HCT116 (cell line): ENCODE measurements at regions not wholly inside any gene's neighbourhood (a gene's known extent, or its start where the extent isn't known, plus 50 kb on each side); places are given as distances from the start of the nearest gene placed in this dataset.

ENCODE experiments used
- ATAC-seq: fragments of 200-7000 bp; cut with Tn5 transposase; 2 replicates; pipeline ENCODE4 v1.9.1; 2020; ENCODE audit warnings: mild to moderate bottlenecking, moderate library complexity
- BruUV-seq: library from RNA; stranded (reverse); fragments of 400-500 nt; replicated peaks from 2 replicates; lab custom pipeline; 2021; lab: Mats Ljungman, UMichigan
- CTCF ChIA-PET: fragments of 300-600 bp; sonication (Branson Sonifier 250); formaldehyde crosslinking; loops from one replicate; lab custom pipeline; 2021; ENCODE audit warnings: antibody characterized with exemption; lab: Charles Lee
- POLR2A ChIA-PET: fragments of 300-600, 350-600 bp; sonication (Branson Sonifier 250); formaldehyde crosslinking; loops from one replicate; lab custom pipeline; 2021; ENCODE audit warnings: antibody characterized with exemption; lab: Charles Lee
- RAD21 ChIA-PET, 2 experiments: fragments of 300-600 bp; sonication (Branson Sonifier 250); formaldehyde crosslinking; loops; one replicate each; lab custom pipeline; 2023; ENCODE audit warnings: low total read pairs in 2 of 2; ENCODE audit not compliant: uncharacterized antibody in 2 of 2, unreplicated experiment in 2 of 2, low non-redundant PET in 1 of 2; lab: Charles Lee
- DNase-seq: peaks from one replicate; pipeline ENCODE4 v3.0.0-alpha.2; 2010; ENCODE audit warnings: low read depth, low spot score
- H2AFZ ChIP-seq: fragments of 200-600 bp; shearing (Covaris generic), sonication (generic); 2 replicates; pipeline ENCODE4 v1.6.1; 2017; ENCODE audit warnings: low read depth, mixed run types, mixed read lengths, antibody characterized with exemption, low read length; ENCODE audit not compliant: poor library complexity, severe bottlenecking
- H3K27ac ChIP-seq: 2 replicates; pipeline ENCODE4 v1.5.1; 2012; ENCODE audit warnings: low read depth, low read length
- H3K27me3 ChIP-seq: fragments of 200-600 bp; sonication (generic); 2 replicates; pipeline ENCODE4 v1.6.1; 2016; ENCODE audit warnings: mixed run types, low read length, mixed read lengths; ENCODE audit not compliant: insufficient read depth
- H3K36me3 ChIP-seq, 2 experiments: fragments of 200-500 bp in 1 of 2; fragments of 200-600 bp in 1 of 2; sonication (Bioruptor generic) in 1 of 2; sonication (generic) in 1 of 2; 2 replicates each; pipeline versions ENCODE4 v1.5.1 to v1.6.1; 2014 to 2016; ENCODE audit warnings: low read length in 2 of 2, inconsistent platforms in 1 of 2, mixed read lengths in 1 of 2, mixed run types in 1 of 2; ENCODE audit not compliant: insufficient read depth in 2 of 2, control insufficient read depth in 1 of 2
- H3K4me1 ChIP-seq, 2 experiments: fragments of 200-600 bp in 1 of 2; sonication (generic) in 1 of 2; 2 replicates each; pipeline versions ENCODE4 v1.5.1 to v1.6.1; 2012 to 2017; ENCODE audit warnings: low read length in 2 of 2, inconsistent platforms in 1 of 2, mild to moderate bottlenecking in 1 of 2, mixed read lengths in 1 of 2, mixed run types in 1 of 2, moderate library complexity in 1 of 2; ENCODE audit not compliant: insufficient read depth in 2 of 2, control insufficient read depth in 1 of 2
- H3K4me2 ChIP-seq: fragments of 200-600 bp; sonication (generic); 2 replicates; pipeline ENCODE4 v1.6.1; 2017; ENCODE audit warnings: mixed run types, low read length, mixed read lengths
- H3K4me3 ChIP-seq, 2 experiments: fragments of 200-600 bp in 1 of 2; sonication (generic) in 1 of 2; replicated peaks in 1 of 2; 2 replicates each; pipeline ENCODE4 v1.5.1; 2011 to 2016; ENCODE audit warnings: low read length in 2 of 2, control low read depth in 1 of 2, low read depth in 1 of 2, mild to moderate bottlenecking in 1 of 2, mixed read lengths in 1 of 2, mixed run types in 1 of 2
- H3K79me2 ChIP-seq: fragments of 200-600 bp; sonication (generic); 2 replicates; pipeline ENCODE4 v1.6.1; 2017; ENCODE audit warnings: mild to moderate bottlenecking, mixed run types, low read length, moderate library complexity, mixed read lengths; ENCODE audit not compliant: insufficient read depth
- H3K9ac ChIP-seq: fragments of 200-600 bp; sonication (generic); 2 replicates; pipeline ENCODE4 v1.6.1; 2016; ENCODE audit warnings: low read length, mixed read lengths
- H3K9me2 ChIP-seq: fragments of 200-600 bp; sonication (generic), shearing (Covaris generic); 2 replicates; pipeline ENCODE4 v1.6.1; 2017; ENCODE audit warnings: mixed run types, mild to moderate bottlenecking, moderate library complexity; ENCODE audit not compliant: insufficient read depth
- H3K9me3 ChIP-seq, 2 experiments: fragments of 200-500 bp in 1 of 2; fragments of 200-600 bp in 1 of 2; sonication (Bioruptor generic) in 1 of 2; sonication (generic) in 1 of 2; 2 replicates each; pipeline ENCODE4 v1.6.1; 2014 to 2017; ENCODE audit warnings: low read length in 2 of 2, mixed read lengths in 2 of 2, inconsistent platforms in 1 of 2, low read depth in 1 of 2, mild to moderate bottlenecking in 1 of 2, mixed run types in 1 of 2, moderate library complexity in 1 of 2; ENCODE audit not compliant: control insufficient read depth in 1 of 2, insufficient read depth in 1 of 2
- H4K20me1 ChIP-seq: fragments of 200-600 bp; sonication (generic), shearing (Covaris generic); 2 replicates; pipeline ENCODE4 v1.6.1; 2017; ENCODE audit warnings: mixed run types, mild to moderate bottlenecking, moderate library complexity; ENCODE audit not compliant: insufficient read depth
- ATF3 ChIP-seq: IDR thresholded peaks from 2 replicates; pipeline ENCODE4 v1.6.1; 2012
- CTCF ChIP-seq, 3 experiments: fragments of 200-600 bp in 1 of 3; sonication (generic) in 1 of 3; IDR thresholded peaks in 2 of 3; conservative IDR thresholded peaks in 1 of 3; 2 replicates each; pipeline ENCODE4 v1.5.1; 2012 to 2017; ENCODE audit warnings: low read depth in 2 of 3, low read length in 2 of 3, antibody characterized with exemption in 1 of 3, borderline replicate concordance in 1 of 3, control low read depth in 1 of 3, mild to moderate bottlenecking in 1 of 3, mixed read lengths in 1 of 3, mixed run types in 1 of 3, moderate library complexity in 1 of 3; ENCODE audit not compliant: insufficient read depth in 1 of 3
- EZH2 ChIP-seq: fragments of 200-600 bp; sonication (generic); IDR thresholded peaks from 2 replicates; pipeline ENCODE4 v1.6.1; 2017; ENCODE audit warnings: antibody characterized with exemption, mixed run types
- EZH2phosphoT487 ChIP-seq: fragments of 200-600 bp; IDR thresholded peaks from 2 replicates; pipeline ENCODE4 v1.6.1; 2018; ENCODE audit warnings: antibody characterized with exemption, borderline replicate concordance
- FOSL1 ChIP-seq: IDR thresholded peaks from 2 replicates; pipeline ENCODE4 v1.6.1; 2012; ENCODE audit warnings: low read depth
- MAX ChIP-seq: IDR thresholded peaks from 2 replicates; pipeline ENCODE4 v1.6.1; 2012
- POLR2A ChIP-seq: IDR thresholded peaks from 2 replicates; pipeline ENCODE4 v1.7.0; 2011; ENCODE audit warnings: borderline replicate concordance; ENCODE audit not compliant: insufficient read depth, insufficient read length; ENCODE audit errors: extremely low read depth
- RAD21 ChIP-seq: IDR thresholded peaks from 2 replicates; pipeline ENCODE4 v1.6.1; 2012; ENCODE audit warnings: low read depth, mild to moderate bottlenecking
- REST ChIP-seq: IDR thresholded peaks from 2 replicates; pipeline ENCODE4 v1.6.1; 2012; ENCODE audit warnings: low read depth
- SIN3A ChIP-seq: IDR thresholded peaks from 2 replicates; pipeline ENCODE4 v1.6.1; 2012; ENCODE audit warnings: low read depth
- SRF ChIP-seq: IDR thresholded peaks from 2 replicates; pipeline ENCODE4 v1.6.1; 2012; ENCODE audit warnings: low read depth
- YY1 ChIP-seq: IDR thresholded peaks from 2 replicates; pipeline ENCODE4 v1.6.1; 2011; ENCODE audit warnings: low read length, low read depth, moderate library complexity, mild to moderate bottlenecking; ENCODE audit not compliant: insufficient replicate concordance; ENCODE audit errors: extremely low read depth
- intact Hi-C: fragments of 100-400 bp; cut with micrococcal nuclease; formaldehyde crosslinking; loops from 2 replicates; pipeline ENCODE4 v1.10.0; 2022

GRCh38 chr16:9541723-9542122, 450.3 kb downstream of the HAPSTR1 start:
- no peak overlapping the region for H3K27ac ChIP-seq
- no peaks in the 10 kb centered on the region for H3K79me2 ChIP-seq
- no peaks in the 10 kb centered on the region for H3K9me3 ChIP-seq
- POLR2A ChIA-PET, result no interaction called here
- no peaks in the 10 kb centered on the region for H3K4me1 ChIP-seq
- DNase-seq (no peak), ATAC-seq (no peak)
- no TSS peak for BruUV-seq
- RAD21 ChIA-PET, result no interaction called here
- H3K4me2 ChIP-seq, result no peak overlapping the region
- CTCF ChIA-PET, result no interaction called here
- no peaks in the 10 kb centered on the region for H4K20me1 ChIP-seq
- intact Hi-C loops, result no loop called here
- TF ChIP-seq REST, result no peak
- TF ChIP-seq MAX, result no peak
- no peak for TF ChIP-seq SIN3A
- TF ChIP-seq EZH2phosphoT487, result no peak
- TF ChIP-seq ATF3, result no peak
- H3K9ac ChIP-seq, result no peak overlapping the region
- H3K27me3 ChIP-seq, result no peaks in the 10 kb centered on the region
- H3K36me3 ChIP-seq, result no peaks in the 10 kb centered on the region
- no peaks in the 10 kb centered on the region for H3K9me2 ChIP-seq
- no peak overlapping the region for H2AFZ ChIP-seq
- no peak overlapping the region for H3K4me3 ChIP-seq

GRCh38 chr16:9542165-9542755, 450.8 kb downstream of the HAPSTR1 start:
- Histone ChIP-seq H3K9me3 (no peaks in the 10 kb centered on the region), H3K27ac (no peak overlapping the region), H2AFZ (no peak overlapping the region), H4K20me1 (no peaks in the 10 kb centered on the region), H3K4me3 (no peak overlapping the region), H3K4me2 (no peak overlapping the region), H3K9me2 (no peaks in the 10 kb centered on the region), H3K36me3 (no peaks in the 10 kb centered on the region)
- intact Hi-C loops, result no loop called here
- CTCF ChIA-PET, result no interaction called here
- BruUV-seq, result no TSS peak
- ATAC-seq, result no peak
- RAD21 ChIA-PET, result no interaction called here
- DNase-seq, result no peak
- POLR2A ChIA-PET, result no interaction called here
- TF ChIP-seq POLR2A (no peak), SRF (no peak), EZH2phosphoT487 (no peak), EZH2 (no peak), CTCF (IDR thresholded peaks at IDR 0.05 in 2 of 3, conservative IDR thresholded peaks at IDR 0.05 in 1 of 3; ENCODE audit: borderline replicate concordance in 1 of 3, insufficient read depth in 1 of 3, low read depth in 2 of 3, low read length in 2 of 3) (no peak), MAX (no peak), ATF3 (no peak), FOSL1 (no peak), YY1 (no peak), RAD21 (no peak)
- TF ChIP-seq, all 23 proteins: peak for 0
- Histone ChIP-seq H3K27me3 (no peaks in the 10 kb centered on the region), H3K9ac (no peak overlapping the region), H3K79me2 (no peaks in the 10 kb centered on the region), H3K4me1 (no peaks in the 10 kb centered on the region)
